NB4 (cell line): ENCODE measurements at regions not wholly inside any gene's neighbourhood (a gene's known extent, or its start where the extent isn't known, plus 50 kb on each side); places are given as distances from the start of the nearest gene placed in this dataset.

Source experiments
- CTCF ChIP-seq: IDR thresholded peaks from one replicate; pipeline ENCODE4 v1.5.1; 2012; ENCODE audit warnings: low read depth, low read length
- POLR2A ChIP-seq: IDR thresholded peaks from 2 replicates; pipeline ENCODE4 v1.6.1; 2011; ENCODE audit warnings: mild to moderate bottlenecking; ENCODE audit not compliant: insufficient read length; ENCODE audit errors: extremely low read depth

- TF ChIP-seq CTCF, result no peak
- TF ChIP-seq POLR2A, result no peak
Observed at GRCh38 chr1:81409780-81410274, 390.9 kb upstream of the ADGRL2 start.
